ENCODE measurements at regions not wholly inside any gene's neighbourhood (a gene's known extent, or its start where the extent isn't known, plus 50 kb on each side); places are given as distances from the start of the nearest gene placed in this dataset.

DNA sequence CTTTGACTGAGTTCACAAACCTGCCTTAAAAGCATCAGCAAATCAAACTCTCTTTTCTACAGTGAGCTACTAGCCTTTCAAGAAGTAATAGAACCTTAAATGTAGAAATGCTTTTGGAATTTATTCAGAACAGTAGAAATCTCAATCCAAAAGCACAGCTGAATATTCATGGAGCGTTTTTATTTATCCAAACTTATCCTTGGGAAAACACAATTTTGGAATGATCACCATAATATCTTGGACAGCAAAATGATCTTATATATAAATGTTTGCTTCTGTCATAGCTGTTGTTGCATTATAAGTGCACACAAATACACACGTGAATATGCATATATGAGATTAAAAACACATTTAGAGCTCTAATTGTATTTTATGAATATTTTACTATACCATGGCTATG lies 747.3 kb upstream of the PIK3C3 start:
- DNase-seq = no peak

DNA sequence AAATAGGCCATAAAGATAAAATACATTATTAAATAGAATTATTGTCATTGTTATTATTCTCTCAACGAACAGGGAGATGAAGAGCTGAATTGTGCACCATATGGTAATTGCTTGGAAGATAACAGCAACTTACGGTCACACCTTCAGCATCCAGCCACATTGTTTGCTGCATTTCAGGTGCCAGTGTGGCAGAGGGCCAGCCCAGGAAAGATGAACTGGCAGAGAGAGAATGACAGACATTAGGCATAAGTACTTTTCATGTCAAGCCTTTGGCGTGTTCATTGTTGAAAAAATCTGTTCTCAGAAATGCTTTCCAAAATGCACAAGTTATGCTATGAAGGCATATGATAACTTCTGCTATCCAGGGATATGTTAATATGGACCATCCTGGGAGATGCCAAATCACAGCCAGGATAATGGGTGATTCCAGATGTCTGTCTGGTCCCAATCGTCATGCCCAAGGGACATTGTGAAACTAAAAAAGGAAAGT lies 748.6 kb upstream of the PIK3C3 start:
- peak; percentile 12 for DNase-seq

- no peak for DNase-seq
Observed at GRCh38 chr18:41199212-41199611, 755.8 kb upstream of the PIK3C3 start.

GRCh38 chr18:41197967-41198366 lies 757.1 kb upstream of the PIK3C3 start:
- no peak for DNase-seq

DNA sequence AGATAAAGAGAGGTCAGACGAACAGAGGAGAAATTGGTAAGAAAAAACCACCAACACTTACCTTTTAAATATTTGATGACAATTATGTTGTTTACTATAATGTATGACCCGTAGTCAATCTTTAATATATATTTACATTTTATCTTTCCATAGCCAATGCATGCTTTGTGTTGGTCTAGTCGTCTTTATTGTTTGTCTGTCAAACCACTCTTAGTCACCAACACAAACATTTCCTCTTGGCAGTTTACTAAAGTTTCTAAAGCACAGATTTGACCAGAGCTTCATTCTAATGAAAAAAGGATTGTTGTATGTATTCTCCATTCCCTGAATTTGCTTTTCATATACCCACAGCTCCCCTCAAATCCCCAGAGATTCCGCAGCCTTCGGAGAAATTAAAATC lies 784.7 kb upstream of the PIK3C3 start:
- no peak for DNase-seq

- no peak for DNase-seq
Observed at GRCh38 chr18:41165625-41166024, 789.4 kb upstream of the PIK3C3 start.

- DNase-seq = no peak
Observed at GRCh38 chr18:41162781-41163180, 792.3 kb upstream of the PIK3C3 start.

DNA sequence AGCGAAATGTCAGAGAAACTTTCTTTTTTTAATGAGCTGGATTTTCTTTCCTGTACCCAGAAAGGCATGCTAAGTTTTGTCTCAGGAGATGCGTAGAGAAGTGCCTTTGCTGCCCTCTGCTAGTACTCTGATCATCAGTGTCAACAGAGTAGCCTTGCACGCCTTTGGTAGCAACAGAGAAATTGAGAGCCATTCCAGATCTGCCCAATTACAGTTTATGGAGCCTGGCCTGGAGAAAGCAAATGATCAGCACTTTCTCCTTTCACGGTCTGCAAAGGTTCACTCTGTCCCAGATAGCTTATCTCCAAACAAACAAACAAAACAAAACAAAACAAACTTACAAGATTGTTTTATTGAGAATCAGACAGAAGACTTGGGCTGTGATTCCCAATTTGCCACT lies 792.8 kb upstream of the PIK3C3 start:
- no peak for DNase-seq

DNA sequence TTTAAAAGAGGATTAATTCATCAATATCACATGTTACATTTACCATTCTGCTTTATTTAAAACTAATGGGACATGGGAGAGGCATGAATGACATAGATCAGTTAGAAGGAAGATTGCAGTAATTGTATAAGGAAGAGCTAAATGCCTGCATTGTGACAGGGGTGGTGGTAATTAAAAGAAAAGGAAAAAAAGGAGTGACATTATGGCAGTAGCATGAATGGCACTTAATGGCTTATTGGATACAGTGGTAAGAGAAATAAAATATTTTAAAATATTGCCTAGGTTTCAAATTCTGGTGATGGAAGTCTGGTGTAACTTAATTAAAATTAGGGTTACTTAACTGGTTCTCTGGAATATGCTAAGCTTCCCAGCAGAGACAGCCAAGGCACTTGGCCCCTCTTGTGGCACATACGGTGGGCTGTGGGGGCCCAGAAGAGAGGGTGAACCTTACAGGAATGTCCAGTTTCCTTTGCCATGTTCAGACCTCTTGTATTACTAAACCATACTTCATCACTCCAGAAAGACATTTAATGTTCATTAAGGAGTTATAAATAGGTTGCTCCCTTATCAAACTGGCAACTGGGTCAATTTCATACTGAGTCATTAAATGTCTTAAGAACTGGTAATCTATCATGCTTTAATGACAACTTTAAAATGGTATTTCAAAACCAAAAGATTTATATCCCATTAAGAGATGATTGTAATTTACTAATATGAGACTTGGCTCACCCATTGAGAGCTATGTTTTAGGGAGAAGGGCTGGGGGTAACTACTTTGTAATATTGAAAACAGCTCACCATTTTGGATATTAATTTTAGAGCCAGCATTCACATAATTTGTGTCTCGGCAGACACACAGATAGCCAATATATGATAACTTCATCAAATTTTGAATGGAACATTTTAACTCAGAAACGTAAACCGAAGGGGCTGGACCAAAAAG lies 798.9 kb upstream of the PIK3C3 start:
- no peak for DNase-seq

DNA sequence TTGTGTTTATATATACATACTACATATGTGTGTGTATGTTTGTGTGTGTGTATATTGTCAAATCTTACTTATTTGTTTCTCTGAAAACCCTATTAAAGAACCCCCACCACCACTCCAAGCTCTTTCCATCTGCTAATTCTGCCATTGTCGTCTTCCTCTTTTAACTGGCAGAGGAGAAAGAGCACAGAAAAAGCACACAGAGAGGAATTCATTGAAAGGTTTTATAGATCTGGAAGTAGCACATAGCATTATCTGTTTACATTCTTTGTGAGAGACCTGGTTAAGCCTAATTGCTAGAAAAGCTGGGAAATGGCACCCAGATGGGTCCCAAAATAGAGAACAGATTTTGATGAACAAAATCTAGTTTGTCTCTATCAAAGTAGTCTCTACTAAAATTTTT lies 800.0 kb upstream of the PIK3C3 start:
- no peak for DNase-seq

DNA sequence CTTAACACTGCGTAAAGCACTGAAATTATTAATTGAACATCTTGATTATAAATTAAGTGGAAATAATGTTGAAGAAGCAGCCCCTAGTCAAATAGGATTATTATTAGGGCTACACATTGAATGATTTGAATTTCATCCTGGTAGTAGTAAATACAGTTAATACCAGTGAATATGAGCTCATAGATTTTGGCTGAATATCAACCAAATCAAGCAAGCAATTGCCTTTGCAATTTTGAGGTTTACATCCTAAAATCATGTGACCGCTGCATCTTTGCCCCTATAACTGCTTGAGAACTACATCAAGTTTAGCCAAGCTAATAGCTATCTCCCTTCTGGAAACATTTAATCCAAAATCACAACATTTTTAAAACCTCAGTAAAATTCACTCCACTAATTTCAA lies 801.2 kb upstream of the PIK3C3 start:
- DNase-seq = no peak

- peak; percentile 80 for DNase-seq
Observed at GRCh38 chr18:41150316-41150715, 804.7 kb upstream of the PIK3C3 start.

GRCh38 chr18:41146301-41146700 lies 808.7 kb upstream of the PIK3C3 start:
- DNase-seq = no peak

DNA sequence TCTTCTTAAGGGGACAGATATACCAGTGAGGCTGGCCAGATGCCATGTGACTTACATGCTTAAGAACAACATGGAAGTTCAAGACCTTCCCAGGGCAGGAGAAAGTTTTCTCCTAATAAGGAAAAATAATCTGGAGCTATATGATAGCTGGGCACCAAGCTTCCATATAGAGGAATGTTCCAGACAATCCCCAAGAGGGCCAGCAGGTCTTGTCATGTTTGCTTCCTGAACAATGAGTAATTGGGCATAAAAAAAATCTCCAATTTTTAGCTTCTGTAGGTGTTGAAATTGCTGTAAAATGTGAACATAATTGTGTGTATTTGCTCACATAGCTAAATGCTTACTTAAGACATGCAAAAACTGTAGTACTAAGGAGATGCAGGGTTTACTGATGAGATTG lies 809.5 kb upstream of the PIK3C3 start:
- no peak for DNase-seq

DNA sequence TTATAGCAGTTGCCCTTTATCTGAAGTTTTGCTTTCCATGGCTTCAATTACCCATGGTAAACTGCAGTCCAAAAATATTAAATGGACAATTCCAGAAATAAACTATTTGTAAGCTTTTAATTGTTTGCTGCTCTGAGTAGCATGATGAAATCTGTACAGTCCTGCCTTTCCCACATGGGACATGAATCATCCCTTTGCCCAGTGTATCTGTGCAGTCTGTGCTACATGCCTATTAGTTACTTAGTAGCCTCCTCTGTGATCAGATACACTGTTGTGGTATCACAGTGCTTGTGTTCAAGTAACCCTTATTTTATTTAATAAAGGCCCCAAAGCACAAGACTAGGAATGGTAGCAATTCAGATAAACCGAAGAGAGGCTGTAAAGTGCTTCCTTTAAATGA lies 810.6 kb upstream of the PIK3C3 start:
- DNase-seq = no peak

- no peak for DNase-seq
Observed at GRCh38 chr18:41140506-41140905, 814.5 kb upstream of the PIK3C3 start.

- DNase-seq = no peak
Observed at GRCh38 chr18:41135146-41135545, 819.9 kb upstream of the PIK3C3 start.

GRCh38 chr18:41134426-41134825 lies 820.6 kb upstream of the PIK3C3 start:
- no peak for DNase-seq

- DNase-seq = no peak
Observed at GRCh38 chr18:41131050-41131449, 824.0 kb upstream of the PIK3C3 start.

- DNase-seq = no peak
Observed at GRCh38 chr18:41128545-41128944, 826.5 kb upstream of the PIK3C3 start.

- DNase-seq = no peak
Observed at GRCh38 chr18:41128126-41128525, 826.9 kb upstream of the PIK3C3 start.

- DNase-seq = no peak
Observed at GRCh38 chr18:41126541-41127235, 828.3 kb upstream of the PIK3C3 start.

DNA sequence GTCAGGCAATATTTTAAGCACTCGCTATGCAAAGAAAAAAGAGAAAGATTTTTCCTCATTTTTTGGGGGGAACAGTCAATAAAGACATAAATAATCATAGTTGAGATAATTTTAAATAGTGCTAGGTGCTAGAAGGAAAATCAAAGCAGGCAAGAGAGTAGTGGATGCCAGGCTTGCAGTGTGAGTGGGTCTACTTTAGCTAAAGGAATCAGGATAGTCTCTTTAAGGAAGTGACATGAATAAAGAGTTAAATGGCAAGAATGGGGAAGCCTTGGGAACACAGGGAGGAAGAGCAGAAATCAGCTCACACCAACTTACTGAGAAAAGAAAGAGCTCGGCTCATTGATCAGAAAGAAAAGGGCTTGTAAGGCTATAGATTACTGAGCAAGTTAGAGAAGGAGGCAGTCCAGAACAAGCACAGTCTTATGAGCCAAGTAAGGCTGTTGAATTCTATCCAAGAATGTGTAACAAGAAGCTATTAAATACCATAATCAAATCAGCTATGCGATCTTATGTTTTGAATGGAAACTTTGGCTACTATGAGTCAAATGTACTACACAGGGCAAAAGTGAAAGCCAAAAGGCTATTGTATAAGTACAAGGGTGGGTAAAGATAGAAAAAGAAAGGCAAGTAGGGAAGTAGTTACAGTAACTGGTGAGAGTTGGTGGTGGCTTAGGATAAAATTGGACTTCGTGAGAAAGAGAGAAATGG lies 833.8 kb upstream of the PIK3C3 start:
- no peak for DNase-seq

GRCh38 chr18:41119031-41119430 lies 836.0 kb upstream of the PIK3C3 start:
- no peak for DNase-seq
